HEK293 (cell line): ENCODE measurements at regions not wholly inside any gene's neighbourhood (a gene's known extent, or its start where the extent isn't known, plus 50 kb on each side); places are given as distances from the start of the nearest gene placed in this dataset.
A peak's percentile ranks its signal among the peaks of the same experiment; 100 is the strongest.

Source experiments
- CTCF ChIA-PET: fragments of 350-600 bp; formaldehyde crosslinking; extraction: SDS; loops from one replicate; lab custom pipeline; 2021; ENCODE audit warnings: antibody characterized with exemption; lab: Yijun Ruan, JAX
- POLR2A ChIA-PET: fragments of 300-600 bp; formaldehyde crosslinking; extraction: SDS; loops from one replicate; lab custom pipeline; 2020; ENCODE audit warnings: antibody characterized with exemption, inconsistent platforms; lab: Yijun Ruan, JAX
- H3K27ac ChIP-seq: fragments of 200-500 bp; sonication (Bioruptor generic); 2 replicates; pipeline ENCODE4 v1.5.1; 2014; ENCODE audit warnings: low read depth, low read length, control low read depth, inconsistent platforms; ENCODE audit errors: extremely low read depth
- H3K36me3 ChIP-seq, 2 experiments: fragments of 200-500 bp in 1 of 2; sonication (Bioruptor generic) in 1 of 2; 1 replicate in 1 of 2; 2 replicates in 1 of 2; pipeline ENCODE4 v1.5.1; 2014 to 2017; ENCODE audit warnings: inconsistent platforms in 2 of 2, low read length in 2 of 2; ENCODE audit not compliant: control insufficient read depth in 2 of 2, insufficient read depth in 1 of 2
- H3K4me1 ChIP-seq: fragments of 200-500 bp; sonication (Bioruptor generic); 2 replicates; pipeline ENCODE4 v1.5.1; 2014; ENCODE audit warnings: mild to moderate bottlenecking, low read length, inconsistent platforms; ENCODE audit not compliant: control insufficient read depth, insufficient read depth
- H3K4me3 ChIP-seq: 2 replicates; pipeline ENCODE4 v1.5.1; 2011; ENCODE audit warnings: low read depth, mild to moderate bottlenecking, control low read depth, low read length, moderate library complexity
- H3K9me3 ChIP-seq: fragments of 200-500 bp; sonication (Bioruptor generic); 2 replicates; pipeline ENCODE4 v1.5.1; 2014; ENCODE audit warnings: low read depth, low read length, inconsistent platforms; ENCODE audit not compliant: control insufficient read depth, insufficient read depth
- FEZF1 ChIP-seq: fragments of 450-650 bp; formaldehyde crosslinking; IDR thresholded peaks from 2 replicates; pipeline ENCODE4 v1.5.1; 2016; ENCODE audit warnings: missing biosample characterization, missing genetic modification characterization
- GLI2 ChIP-seq: fragments of 450-650 bp; formaldehyde crosslinking; IDR thresholded peaks from 2 replicates; pipeline ENCODE4; 2017; ENCODE audit warnings: missing biosample characterization, missing genetic modification characterization, low read depth, borderline replicate concordance
- PRDM4 ChIP-seq: fragments of 450-650 bp; formaldehyde crosslinking; IDR thresholded peaks from 2 replicates; pipeline ENCODE4 v1.5.1; 2017; ENCODE audit warnings: missing biosample characterization, missing genetic modification characterization
- REPIN1 ChIP-seq: fragments of 450-650 bp; formaldehyde crosslinking; IDR thresholded peaks from 2 replicates; pipeline ENCODE4 v1.5.1; 2017; ENCODE audit warnings: missing biosample characterization, missing genetic modification characterization, low read depth
- SETDB1 ChIP-seq: IDR thresholded peaks from one replicate; pipeline ENCODE4 v1.6.1; 2017; ENCODE audit warnings: mild to moderate bottlenecking, low read length, moderate library complexity, mixed read lengths; ENCODE audit not compliant: insufficient read length
- ZBTB10 ChIP-seq: fragments of 450-650 bp; formaldehyde crosslinking; IDR thresholded peaks from 2 replicates; pipeline ENCODE4 v1.5.1; 2016; ENCODE audit warnings: missing biosample characterization, missing genetic modification characterization
- ZBTB7A ChIP-seq: fragments of 450-650 bp; formaldehyde crosslinking; IDR thresholded peaks from 2 replicates; pipeline ENCODE4 v1.5.1; 2016; ENCODE audit warnings: low read depth, missing biosample characterization, missing genetic modification characterization
- ZFP37 ChIP-seq: fragments of 450-650 bp; formaldehyde crosslinking; IDR thresholded peaks from 2 replicates; pipeline ENCODE4 v1.5.1; 2016; ENCODE audit warnings: missing biosample characterization, missing genetic modification characterization
- ZNF140 ChIP-seq: fragments of 450-650 bp; formaldehyde crosslinking; IDR thresholded peaks from 2 replicates; pipeline ENCODE4 v1.5.1; 2016; ENCODE audit warnings: missing biosample characterization, missing genetic modification characterization
- ZNF23 ChIP-seq: fragments of 450-650 bp; formaldehyde crosslinking; IDR thresholded peaks from 2 replicates; pipeline ENCODE4 v1.5.1; 2016; ENCODE audit warnings: missing biosample characterization, missing genetic modification characterization, borderline replicate concordance
- ZNF24 ChIP-seq: fragments of 450-650 bp; formaldehyde crosslinking; IDR thresholded peaks from 2 replicates; pipeline ENCODE4 v1.5.1; 2016; ENCODE audit warnings: missing biosample characterization, missing genetic modification characterization
- ZNF341 ChIP-seq: fragments of 450-650 bp; formaldehyde crosslinking; IDR thresholded peaks from 2 replicates; pipeline ENCODE4; 2016; ENCODE audit warnings: low read depth, missing biosample characterization, missing genetic modification characterization
- ZNF37A ChIP-seq: fragments of 450-650 bp; IDR thresholded peaks from 2 replicates; pipeline ENCODE4 v1.5.1; 2018; ENCODE audit warnings: missing biosample characterization, missing genetic modification characterization
- ZNF48 ChIP-seq: fragments of 450-650 bp; formaldehyde crosslinking; IDR thresholded peaks from 2 replicates; pipeline ENCODE4 v1.5.1; 2016; ENCODE audit warnings: missing biosample characterization, missing genetic modification characterization
- ZNF530 ChIP-seq: fragments of 450-650 bp; formaldehyde crosslinking; IDR thresholded peaks from 2 replicates; pipeline ENCODE4 v1.5.1; 2016; ENCODE audit warnings: low read depth, missing biosample characterization, missing genetic modification characterization
- ZNF555 ChIP-seq: fragments of 450-650 bp; formaldehyde crosslinking; conservative IDR thresholded peaks from 2 replicates; pipeline ENCODE4 v1.5.1; 2017; ENCODE audit warnings: missing biosample characterization, mild to moderate bottlenecking, missing genetic modification characterization, inconsistent platforms
- ZNF654 ChIP-seq: fragments of 450-650 bp; formaldehyde crosslinking; IDR thresholded peaks from 2 replicates; pipeline ENCODE4 v1.5.1; 2016; ENCODE audit warnings: low read depth, missing biosample characterization, missing genetic modification characterization
- TF ChIP-seq, protein P1 (sequence below): fragments of 450-650 bp; formaldehyde crosslinking; IDR thresholded peaks from 2 replicates; pipeline ENCODE4 v1.5.1; 2016; ENCODE audit warnings: missing biosample characterization, missing genetic modification characterization

- Histone ChIP-seq H3K36me3 (no peaks in the 10 kb centered on the region), H3K27ac (no peak overlapping the region), H3K4me3 (no peak overlapping the region), H3K9me3 (no peaks in the 10 kb centered on the region), H3K4me1 (no peaks in the 10 kb centered on the region)
- ChIA-PET POLR2A (no interaction called here), CTCF (interaction anchor here (0.7 to 4.7 kb wide), 6 partner anchors 9 to 718 kb away, joined by 3 to 37 read pairs (median 6); no protein-coding TSS in a partner anchor)
- TF ChIP-seq ZNF530 (tag by site-specific recombination): no peak
- TF ChIP-seq ZNF23 (tag by site-specific recombination): no peak
- no peak for TF ChIP-seq GLI2 (tag by site-specific recombination)
- no peak for TF ChIP-seq SETDB1
- no peak for TF ChIP-seq ZBTB10 (tag by site-specific recombination)
- no peak for TF ChIP-seq ZNF48
- no peak for TF ChIP-seq ZNF341 (tag by site-specific recombination)
Measured at GRCh38 chr2:158742536-158742935, 52.6 kb upstream of the DAPL1 start.

DNA sequence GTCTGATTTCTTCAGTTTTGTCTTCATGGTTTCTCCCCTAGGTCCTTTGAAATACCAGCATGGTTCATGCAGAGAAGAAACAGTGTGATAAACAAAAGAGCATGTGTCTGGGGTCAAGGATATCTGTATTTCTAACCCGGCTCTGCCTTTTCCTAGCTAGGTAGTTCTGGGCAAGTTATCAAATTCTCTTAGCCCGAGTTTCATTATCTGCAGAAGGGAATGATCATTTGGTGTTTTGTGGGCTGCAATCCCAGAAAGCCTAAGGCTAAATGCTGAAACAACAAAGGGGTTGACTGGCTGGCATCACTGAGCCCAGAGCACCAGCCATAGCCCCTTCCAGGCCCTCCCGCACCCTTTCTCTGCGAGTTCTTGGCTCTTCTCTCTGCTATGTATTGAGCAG, 51.7 kb upstream of the DAPL1 start:
- CTCF ChIA-PET: interaction anchor here (1.2 to 4.7 kb wide), 7 partner anchors 10 to 722 kb away, joined by 6 to 41 read pairs (median 17); no protein-coding TSS in a partner anchor
- no peak for TF ChIP-seq ZNF37A
- TF ChIP-seq ZFP37 (tag by site-specific recombination): no peak
- TF ChIP-seq ZNF24 (tag by site-specific recombination): no peak
- TF ChIP-seq FEZF1: peak; percentile 84
- no peak for TF ChIP-seq ZNF555 (tag by site-specific recombination)
- H3K4me1 ChIP-seq: no peaks in the 10 kb centered on the region
- no peaks in the 10 kb centered on the region for H3K36me3 ChIP-seq
- no peak overlapping the region for H3K4me3 ChIP-seq
- H3K9me3 ChIP-seq: no peaks in the 10 kb centered on the region
- no peak overlapping the region for H3K27ac ChIP-seq
- POLR2A ChIA-PET: interaction anchor here (0.5 kb wide), 1 partner anchor 276 kb away, joined by 3 read pairs; no protein-coding TSS in a partner anchor

GRCh38 chr2:158743879-158744278, 51.2 kb upstream of the DAPL1 start:
- CTCF ChIA-PET: interaction anchor here (1.2 to 4.7 kb wide), 7 partner anchors 10 to 723 kb away, joined by 6 to 41 read pairs (median 17); no protein-coding TSS in a partner anchor

GRCh38 chr2:158745067-158745865, 49.9 kb upstream of the DAPL1 start:
- Histone ChIP-seq H3K9me3 (no peaks in the 10 kb centered on the region), H3K4me3 (no peak overlapping the region), H3K36me3 (no peaks in the 10 kb centered on the region), H3K27ac (no peak overlapping the region), H3K4me1 (no peaks in the 10 kb centered on the region)
- POLR2A ChIA-PET: interaction anchor here (1.2 kb wide), 1 partner anchor 13 kb away, joined by 3 read pairs; no protein-coding TSS in a partner anchor
- CTCF ChIA-PET: interaction anchor here (0.6 to 4.7 kb wide), 37 partner anchors 8 to 911 kb away, joined by 3 to 51 read pairs (median 4); no protein-coding TSS in a partner anchor
- no peak for TF ChIP-seq ZBTB7A (tag by site-specific recombination)
- no peak for TF ChIP-seq ZNF140 (tag by site-specific recombination)
- TF ChIP-seq ZNF654 (tag by site-specific recombination): peak; percentile 64
- no peak for TF ChIP-seq PRDM4 (tag by site-specific recombination)
- TF ChIP-seq, protein P1, sequence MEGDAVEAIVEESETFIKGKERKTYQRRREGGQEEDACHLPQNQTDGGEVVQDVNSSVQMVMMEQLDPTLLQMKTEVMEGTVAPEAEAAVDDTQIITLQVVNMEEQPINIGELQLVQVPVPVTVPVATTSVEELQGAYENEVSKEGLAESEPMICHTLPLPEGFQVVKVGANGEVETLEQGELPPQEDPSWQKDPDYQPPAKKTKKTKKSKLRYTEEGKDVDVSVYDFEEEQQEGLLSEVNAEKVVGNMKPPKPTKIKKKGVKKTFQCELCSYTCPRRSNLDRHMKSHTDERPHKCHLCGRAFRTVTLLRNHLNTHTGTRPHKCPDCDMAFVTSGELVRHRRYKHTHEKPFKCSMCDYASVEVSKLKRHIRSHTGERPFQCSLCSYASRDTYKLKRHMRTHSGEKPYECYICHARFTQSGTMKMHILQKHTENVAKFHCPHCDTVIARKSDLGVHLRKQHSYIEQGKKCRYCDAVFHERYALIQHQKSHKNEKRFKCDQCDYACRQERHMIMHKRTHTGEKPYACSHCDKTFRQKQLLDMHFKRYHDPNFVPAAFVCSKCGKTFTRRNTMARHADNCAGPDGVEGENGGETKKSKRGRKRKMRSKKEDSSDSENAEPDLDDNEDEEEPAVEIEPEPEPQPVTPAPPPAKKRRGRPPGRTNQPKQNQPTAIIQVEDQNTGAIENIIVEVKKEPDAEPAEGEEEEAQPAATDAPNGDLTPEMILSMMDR: peak; percentile 61; the same call in 1 of the 2 replicates

More at GRCh38 chr2:158743879-158744278, 51.2 kb upstream of the DAPL1 start:
- Histone ChIP-seq H3K9me3 (no peaks in the 10 kb centered on the region), H3K4me3 (no peak overlapping the region), H3K4me1 (no peaks in the 10 kb centered on the region), H3K27ac (no peak overlapping the region), H3K36me3 (no peaks in the 10 kb centered on the region)
- POLR2A ChIA-PET: interaction anchor here (0.5 kb wide), 1 partner anchor 276 kb away, joined by 3 read pairs; no protein-coding TSS in a partner anchor
- peak; percentile 51; the same call in 1 of the 2 replicates for TF ChIP-seq ZNF341 (tag by site-specific recombination)
- TF ChIP-seq REPIN1: no peak
